AG04449 (cell line): ENCODE measurements at regions not wholly inside any gene's neighbourhood (a gene's known extent, or its start where the extent isn't known, plus 50 kb on each side); places are given as distances from the start of the nearest gene placed in this dataset.

Source experiments
- CTCF ChIA-PET: fragments of 350-600 bp; formaldehyde crosslinking; extraction: SDS; loops from one replicate; lab custom pipeline; 2021; ENCODE audit warnings: antibody characterized with exemption; lab: Yijun Ruan, JAX
- POLR2A ChIA-PET: fragments of 400-600, 350-600 bp; formaldehyde crosslinking; extraction: SDS; loops from one replicate; lab custom pipeline; 2020; ENCODE audit warnings: antibody characterized with exemption, inconsistent platforms; lab: Yijun Ruan, JAX
- DNase-seq: peaks from one replicate; pipeline ENCODE4 v3.0.0-alpha.2; 2010; ENCODE audit warnings: low read depth, low spot score
- H3K4me3 ChIP-seq: 2 replicates; pipeline ENCODE4 v1.5.1; 2011; ENCODE audit warnings: low read depth, mild to moderate bottlenecking, control low read depth, low read length
- CTCF ChIP-seq: IDR thresholded peaks from one replicate; pipeline ENCODE4 v1.5.1; 2011; ENCODE audit warnings: mild to moderate bottlenecking, moderate library complexity, low read length, control low read depth, inconsistent platforms; ENCODE audit not compliant: insufficient read depth; ENCODE audit errors: missing control alignments

GRCh38 chr12:115137812-115138521 is 454.0 kb upstream of the TBX3 start:
- no peak overlapping the region for H3K4me3 ChIP-seq
- no peak for TF ChIP-seq CTCF
- DNase-seq: no peak
- ChIA-PET CTCF (interaction anchor here (1.2 kb wide), 1 partner anchor 9 kb away, joined by 3 read pairs; no protein-coding TSS in a partner anchor), POLR2A (no interaction called here)

- ChIA-PET CTCF (no interaction called here), POLR2A (no interaction called here)
- no peak for TF ChIP-seq CTCF
- no peak overlapping the region for H3K4me3 ChIP-seq
- DNase-seq: peak; percentile 29
Observed at GRCh38 chr12:115135800-115136211, 451.8 kb upstream of the TBX3 start.

- ChIA-PET POLR2A (no interaction called here), CTCF (interaction anchor here (1.0 kb wide), 1 partner anchor 374 kb away, joined by 3 read pairs; no protein-coding TSS in a partner anchor)
- TF ChIP-seq CTCF: no peak
- no peak overlapping the region for H3K4me3 ChIP-seq
- DNase-seq: no peak
Observed at GRCh38 chr12:115134298-115134697, 450.3 kb upstream of the TBX3 start.

GRCh38 chr12:115132905-115133304 is 448.9 kb upstream of the TBX3 start:
- TF ChIP-seq CTCF: no peak
- H3K4me3 ChIP-seq: no peak overlapping the region
- CTCF ChIA-PET: interaction anchor here (1.0 kb wide), 1 partner anchor 435 kb away, joined by 3 read pairs; no protein-coding TSS in a partner anchor
- no peak for DNase-seq
- POLR2A ChIA-PET: no interaction called here

- POLR2A ChIA-PET: no interaction called here
- H3K4me3 ChIP-seq: no peak overlapping the region
- CTCF ChIA-PET: no interaction called here
- TF ChIP-seq CTCF: no peak
- DNase-seq: no peak
Observed at GRCh38 chr12:115132145-115132544, 448.2 kb upstream of the TBX3 start.

GRCh38 chr12:115129727-115130126 is 445.8 kb upstream of the TBX3 start:
- CTCF ChIA-PET: no interaction called here
- no peak overlapping the region for H3K4me3 ChIP-seq
- POLR2A ChIA-PET: no interaction called here
- TF ChIP-seq CTCF: no peak
- DNase-seq: no peak
